WERI-Rb-1 (cell line): ENCODE measurements at regions not wholly inside any gene's neighbourhood (a gene's known extent, or its start where the extent isn't known, plus 50 kb on each side); places are given as distances from the start of the nearest gene placed in this dataset.

Source experiments
- DNase-seq: peaks from one replicate; pipeline ENCODE4 v3.0.0-alpha.2; 2020
- H3K27ac ChIP-seq: fragments of 250-450 bp; sonication (Bioruptor Pico); 2 replicates; pipeline ENCODE4 v1.5.1; 2020; ENCODE audit warnings: mild to moderate bottlenecking, moderate library complexity
- H3K27me3 ChIP-seq: fragments of 250-450 bp; sonication (Bioruptor Pico); 2 replicates; pipeline ENCODE4 v1.5.1; 2021; ENCODE audit warnings: mild to moderate bottlenecking, low read depth, moderate library complexity; ENCODE audit not compliant: insufficient read depth, severe bottlenecking
- H3K36me3 ChIP-seq: fragments of 250-450 bp; sonication (Bioruptor Pico); 2 replicates; pipeline ENCODE4 v1.5.1; 2020; ENCODE audit warnings: mild to moderate bottlenecking, moderate library complexity
- H3K4me3 ChIP-seq: 2 replicates; pipeline ENCODE4 v1.5.1; 2011; ENCODE audit warnings: low read depth, mild to moderate bottlenecking, control low read depth, low read length
- H3K9me3 ChIP-seq: fragments of 250-450 bp; sonication (Bioruptor Pico); 2 replicates; pipeline ENCODE4 v1.5.1; 2021; ENCODE audit warnings: mild to moderate bottlenecking, moderate library complexity; ENCODE audit not compliant: severe bottlenecking
- TF ChIP-seq, protein P1 (sequence below): IDR thresholded peaks from 2 replicates; pipeline ENCODE4 v1.5.1; 2011; ENCODE audit warnings: low read depth, mild to moderate bottlenecking, control low read depth, inconsistent platforms, low read length

DNA sequence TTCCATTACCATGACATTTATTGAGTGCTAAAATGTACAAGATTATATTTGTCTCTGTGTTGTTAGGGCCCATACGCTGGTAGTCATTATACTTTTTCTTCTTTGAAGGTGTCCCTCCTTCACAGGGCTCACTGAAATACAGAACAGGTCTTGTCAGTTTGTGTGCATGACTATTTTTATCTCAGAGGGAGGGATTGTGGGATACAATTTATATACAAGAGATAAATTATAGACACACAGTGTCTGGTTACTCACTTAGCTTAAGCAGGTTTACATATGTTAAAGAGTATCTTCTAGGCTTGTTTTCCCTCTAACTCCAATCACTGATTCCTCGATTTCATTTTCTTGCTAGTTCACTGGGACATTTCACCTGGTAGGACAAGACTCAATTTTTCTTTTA, 143.3 kb upstream of the GUCY1A1 start:
- Histone ChIP-seq H3K27ac (no peak overlapping the region), H3K27me3 (no peaks in the 10 kb centered on the region), H3K9me3 (no peaks in the 10 kb centered on the region), H3K36me3 (no peaks in the 10 kb centered on the region), H3K4me3 (no peak overlapping the region)
- no peak for DNase-seq
- TF ChIP-seq, protein P1, sequence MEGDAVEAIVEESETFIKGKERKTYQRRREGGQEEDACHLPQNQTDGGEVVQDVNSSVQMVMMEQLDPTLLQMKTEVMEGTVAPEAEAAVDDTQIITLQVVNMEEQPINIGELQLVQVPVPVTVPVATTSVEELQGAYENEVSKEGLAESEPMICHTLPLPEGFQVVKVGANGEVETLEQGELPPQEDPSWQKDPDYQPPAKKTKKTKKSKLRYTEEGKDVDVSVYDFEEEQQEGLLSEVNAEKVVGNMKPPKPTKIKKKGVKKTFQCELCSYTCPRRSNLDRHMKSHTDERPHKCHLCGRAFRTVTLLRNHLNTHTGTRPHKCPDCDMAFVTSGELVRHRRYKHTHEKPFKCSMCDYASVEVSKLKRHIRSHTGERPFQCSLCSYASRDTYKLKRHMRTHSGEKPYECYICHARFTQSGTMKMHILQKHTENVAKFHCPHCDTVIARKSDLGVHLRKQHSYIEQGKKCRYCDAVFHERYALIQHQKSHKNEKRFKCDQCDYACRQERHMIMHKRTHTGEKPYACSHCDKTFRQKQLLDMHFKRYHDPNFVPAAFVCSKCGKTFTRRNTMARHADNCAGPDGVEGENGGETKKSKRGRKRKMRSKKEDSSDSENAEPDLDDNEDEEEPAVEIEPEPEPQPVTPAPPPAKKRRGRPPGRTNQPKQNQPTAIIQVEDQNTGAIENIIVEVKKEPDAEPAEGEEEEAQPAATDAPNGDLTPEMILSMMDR: no peak

DNA sequence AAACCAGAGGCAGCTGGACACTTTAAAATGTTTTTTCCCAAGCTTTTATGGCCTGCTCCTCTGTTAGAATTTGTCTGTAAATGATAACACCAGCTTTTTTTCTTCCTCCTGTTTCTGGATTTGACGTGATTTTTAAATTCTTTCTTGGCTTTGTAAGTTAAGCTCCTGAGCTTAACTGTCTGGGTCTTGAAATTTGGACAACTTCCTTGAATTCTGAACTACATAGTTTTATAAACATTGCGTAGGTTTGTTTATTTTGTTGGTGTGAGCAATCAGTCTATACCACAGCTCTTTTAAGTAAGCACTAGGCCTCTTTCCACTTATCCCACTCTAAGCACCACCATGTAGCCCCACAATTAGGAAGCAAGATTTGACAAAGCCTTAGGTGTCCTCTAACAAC, 144.4 kb upstream of the GUCY1A1 start:
- no peak for DNase-seq
- TF ChIP-seq, protein P1: no peak

DNA sequence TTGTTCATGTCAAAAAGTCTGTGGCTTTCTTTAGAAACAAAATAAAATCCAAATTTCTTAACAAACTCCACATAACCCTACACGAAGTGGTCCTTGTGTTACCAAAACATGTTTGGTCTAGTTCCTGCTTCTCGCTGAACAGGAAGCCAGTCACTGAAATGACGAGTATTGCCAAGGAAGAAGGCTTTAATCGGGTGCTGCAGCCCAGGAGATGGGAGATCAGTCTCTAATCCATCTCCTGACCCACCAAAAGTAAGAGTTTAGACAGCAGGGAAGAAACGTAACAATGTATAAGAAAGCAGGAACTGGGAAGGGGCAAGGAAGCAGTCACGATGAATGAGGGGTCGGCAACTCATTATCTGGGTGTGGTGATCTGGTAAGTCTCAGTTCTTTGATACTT, 144.6 kb upstream of the MAP9 start:
- DNase-seq: no peak
- Histone ChIP-seq H3K36me3 (no peaks in the 10 kb centered on the region), H3K4me3 (no peak overlapping the region), H3K27me3 (no peaks in the 10 kb centered on the region), H3K27ac (no peak overlapping the region), H3K9me3 (no peaks in the 10 kb centered on the region)
- TF ChIP-seq, protein P1: no peak

More for the DNA sequence above, 144.4 kb upstream of the GUCY1A1 start:
- Histone ChIP-seq H3K9me3 (no peaks in the 10 kb centered on the region), H3K4me3 (no peak overlapping the region), H3K36me3 (no peaks in the 10 kb centered on the region), H3K27ac (no peak overlapping the region), H3K27me3 (no peaks in the 10 kb centered on the region)

DNA sequence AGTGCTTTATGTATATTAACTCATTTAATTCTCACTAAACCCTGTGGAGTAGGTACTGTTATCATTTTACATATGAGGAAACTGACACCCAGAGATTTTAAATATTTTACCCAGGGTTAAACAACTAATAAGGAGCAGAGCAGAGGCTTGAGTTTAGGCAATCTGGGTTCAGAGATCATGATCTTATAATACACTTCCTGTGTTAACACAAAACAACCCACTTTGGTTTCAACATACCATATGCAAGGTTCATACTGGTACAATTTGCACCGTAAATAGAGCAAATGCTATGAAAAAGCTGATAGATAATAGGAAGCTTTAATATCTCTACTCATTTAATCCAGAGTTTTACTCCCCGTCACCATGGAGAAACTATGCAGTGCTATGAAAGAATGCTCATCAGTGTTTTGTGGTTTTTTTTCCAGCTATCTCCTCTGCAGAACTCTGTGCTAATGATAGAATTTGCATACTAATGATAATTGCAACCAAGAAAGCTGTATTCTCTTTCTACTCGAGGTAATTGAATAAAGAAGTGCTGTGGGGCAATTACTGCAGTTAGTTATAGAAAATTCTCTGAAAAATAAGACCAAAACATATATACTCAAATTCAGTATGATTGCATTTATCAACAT, 138.8 kb upstream of the MAP9 start:
- TF ChIP-seq, protein P1: no peak
- Histone ChIP-seq H3K27ac (no peak overlapping the region), H3K4me3 (no peak overlapping the region), H3K27me3 (no peaks in the 10 kb centered on the region), H3K9me3 (no peaks in the 10 kb centered on the region), H3K36me3 (no peaks in the 10 kb centered on the region)
- no peak for DNase-seq

DNA sequence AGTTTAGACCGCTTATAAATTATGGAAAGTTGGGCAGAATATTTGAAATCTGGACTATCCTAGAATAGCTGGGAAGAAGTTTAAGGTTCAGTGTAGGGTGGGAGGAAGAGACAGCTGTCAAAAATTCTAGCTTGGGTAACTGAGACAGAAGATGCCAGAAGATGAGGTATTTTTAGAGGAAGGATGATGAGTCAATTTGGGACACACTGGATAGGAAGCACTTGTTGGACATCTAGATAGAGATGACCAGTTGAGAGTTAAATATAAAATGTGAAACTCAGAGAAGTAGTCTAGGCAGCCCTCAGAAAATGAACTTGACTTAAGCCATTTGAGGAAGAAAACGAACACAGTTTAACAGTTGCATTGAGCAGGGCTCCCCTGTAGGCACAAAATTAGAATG, 137.9 kb upstream of the MAP9 start:
- TF ChIP-seq, protein P1: no peak
- no peaks in the 10 kb centered on the region for H3K9me3 ChIP-seq
- no peak for DNase-seq
- H3K27me3 ChIP-seq: no peaks in the 10 kb centered on the region
- H3K4me3 ChIP-seq: no peak overlapping the region
- H3K36me3 ChIP-seq: no peaks in the 10 kb centered on the region
- no peak overlapping the region for H3K27ac ChIP-seq

DNA sequence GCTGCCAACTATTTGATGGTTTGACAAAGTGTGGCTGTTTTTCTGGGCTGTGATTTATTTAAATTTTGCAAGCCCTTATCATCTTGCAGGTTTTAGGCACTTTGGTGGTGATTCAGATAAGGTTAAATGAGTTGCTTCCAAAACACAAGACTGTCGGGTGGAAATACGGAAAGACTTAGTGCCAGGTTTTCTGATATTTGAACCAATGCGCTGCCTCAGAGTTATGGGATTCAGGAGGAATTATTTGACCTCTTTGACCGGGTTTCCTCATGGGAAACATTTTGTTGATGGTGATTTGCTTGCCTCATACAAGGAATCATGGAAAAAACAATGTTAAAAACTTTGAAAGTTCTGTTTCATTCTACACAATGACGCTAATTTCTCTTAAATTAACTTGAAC, 136.1 kb upstream of the MAP9 start:
- TF ChIP-seq, protein P1: no peak
- Histone ChIP-seq H3K9me3 (no peaks in the 10 kb centered on the region), H3K27me3 (no peaks in the 10 kb centered on the region), H3K4me3 (no peak overlapping the region), H3K36me3 (no peaks in the 10 kb centered on the region), H3K27ac (no peak overlapping the region)
- no peak for DNase-seq
